HEK293 (cell line): ENCODE measurements at regions not wholly inside any gene's neighbourhood (a gene's known extent, or its start where the extent isn't known, plus 50 kb on each side); places are given as distances from the start of the nearest gene placed in this dataset.

ENCODE experiments used
- CTCF ChIA-PET: fragments of 350-600 bp; formaldehyde crosslinking; extraction: SDS; loops from one replicate; lab custom pipeline; 2021; ENCODE audit warnings: antibody characterized with exemption; lab: Yijun Ruan, JAX
- POLR2A ChIA-PET: fragments of 300-600 bp; formaldehyde crosslinking; extraction: SDS; loops from one replicate; lab custom pipeline; 2020; ENCODE audit warnings: antibody characterized with exemption, inconsistent platforms; lab: Yijun Ruan, JAX
- H3K27ac ChIP-seq: fragments of 200-500 bp; sonication (Bioruptor generic); 2 replicates; pipeline ENCODE4 v1.5.1; 2014; ENCODE audit warnings: low read depth, low read length, control low read depth, inconsistent platforms; ENCODE audit errors: extremely low read depth
- H3K36me3 ChIP-seq, 2 experiments: fragments of 200-500 bp in 1 of 2; sonication (Bioruptor generic) in 1 of 2; 1 replicate in 1 of 2; 2 replicates in 1 of 2; pipeline ENCODE4 v1.5.1; 2014 to 2017; ENCODE audit warnings: inconsistent platforms in 2 of 2, low read length in 2 of 2; ENCODE audit not compliant: control insufficient read depth in 2 of 2, insufficient read depth in 1 of 2
- H3K4me1 ChIP-seq: fragments of 200-500 bp; sonication (Bioruptor generic); 2 replicates; pipeline ENCODE4 v1.5.1; 2014; ENCODE audit warnings: mild to moderate bottlenecking, low read length, inconsistent platforms; ENCODE audit not compliant: control insufficient read depth, insufficient read depth
- H3K4me3 ChIP-seq: 2 replicates; pipeline ENCODE4 v1.5.1; 2011; ENCODE audit warnings: low read depth, mild to moderate bottlenecking, control low read depth, low read length, moderate library complexity
- H3K9me3 ChIP-seq: fragments of 200-500 bp; sonication (Bioruptor generic); 2 replicates; pipeline ENCODE4 v1.5.1; 2014; ENCODE audit warnings: low read depth, low read length, inconsistent platforms; ENCODE audit not compliant: control insufficient read depth, insufficient read depth
- GLI4 ChIP-seq: fragments of 450-650 bp; formaldehyde crosslinking; IDR thresholded peaks from 2 replicates; pipeline ENCODE4 v1.5.1; 2016; ENCODE audit warnings: missing biosample characterization, missing genetic modification characterization
- SALL2 ChIP-seq: fragments of 450-650 bp; formaldehyde crosslinking; IDR thresholded peaks from 2 replicates; pipeline ENCODE4 v1.5.0; 2017; ENCODE audit warnings: missing biosample characterization, mild to moderate bottlenecking, missing genetic modification characterization, borderline replicate concordance
- ZBTB21 ChIP-seq: fragments of 450-650 bp; formaldehyde crosslinking; IDR thresholded peaks from 2 replicates; pipeline ENCODE4 v1.5.1; 2017; ENCODE audit warnings: missing biosample characterization, missing genetic modification characterization
- ZFHX2 ChIP-seq: fragments of 450-650 bp; formaldehyde crosslinking; conservative IDR thresholded peaks from 2 replicates; pipeline ENCODE4 v1.5.1; 2016; ENCODE audit warnings: missing biosample characterization, missing genetic modification characterization
- ZFP69B ChIP-seq: fragments of 450-650 bp; formaldehyde crosslinking; IDR thresholded peaks from 2 replicates; pipeline ENCODE4 v1.5.1; 2016; ENCODE audit warnings: missing biosample characterization, missing genetic modification characterization
- ZNF169 ChIP-seq: fragments of 450-650 bp; formaldehyde crosslinking; IDR thresholded peaks from 2 replicates; pipeline ENCODE4 v1.5.1; 2016; ENCODE audit warnings: missing biosample characterization, missing genetic modification characterization
- ZNF175 ChIP-seq: fragments of 450-650 bp; formaldehyde crosslinking; IDR thresholded peaks from 2 replicates; pipeline ENCODE4 v1.5.1; 2016; ENCODE audit warnings: missing biosample characterization, missing genetic modification characterization
- ZNF561 ChIP-seq: fragments of 450-650 bp; IDR thresholded peaks from 2 replicates; pipeline ENCODE4 v1.5.1; 2018; ENCODE audit warnings: missing biosample characterization, missing genetic modification characterization, borderline replicate concordance
- ZNF585B ChIP-seq: fragments of 450-650 bp; formaldehyde crosslinking; IDR thresholded peaks from 2 replicates; pipeline ENCODE4 v1.5.1; 2016; ENCODE audit warnings: missing biosample characterization, missing genetic modification characterization
- ZNF629 ChIP-seq: fragments of 450-650 bp; formaldehyde crosslinking; IDR thresholded peaks from 2 replicates; pipeline ENCODE4 v1.5.1; 2017; ENCODE audit warnings: missing biosample characterization, missing genetic modification characterization
- ZNF658 ChIP-seq: fragments of 450-650 bp; formaldehyde crosslinking; IDR thresholded peaks from 2 replicates; pipeline ENCODE4; 2016; ENCODE audit warnings: missing biosample characterization, missing genetic modification characterization
- ZNF677 ChIP-seq: fragments of 450-650 bp; IDR thresholded peaks from 2 replicates; pipeline ENCODE4 v1.5.0; 2018; ENCODE audit warnings: missing biosample characterization, mild to moderate bottlenecking, missing genetic modification characterization, moderate library complexity
- ZNF785 ChIP-seq: fragments of 450-650 bp; formaldehyde crosslinking; IDR thresholded peaks from 2 replicates; pipeline ENCODE4 v1.5.1; 2016; ENCODE audit warnings: missing biosample characterization, missing genetic modification characterization
- ZNF830 ChIP-seq: fragments of 450-650 bp; IDR thresholded peaks from 2 replicates; pipeline ENCODE4 v1.5.0; 2018; ENCODE audit warnings: missing biosample characterization, missing genetic modification characterization, low read depth, mild to moderate bottlenecking, moderate library complexity
- TF ChIP-seq, protein P1 (sequence below): fragments of 450-650 bp; formaldehyde crosslinking; IDR thresholded peaks from 2 replicates; pipeline ENCODE4 v1.5.1; 2017; ENCODE audit warnings: missing biosample characterization, missing genetic modification characterization
- TF ChIP-seq, protein P2 (sequence below): fragments of 450-650 bp; formaldehyde crosslinking; IDR thresholded peaks from 2 replicates; pipeline ENCODE4 v1.5.1; 2016; ENCODE audit warnings: missing biosample characterization, missing genetic modification characterization
- TF ChIP-seq, protein P3 (sequence below): fragments of 450-650 bp; formaldehyde crosslinking; IDR thresholded peaks from 2 replicates; pipeline ENCODE4 v1.5.1; 2016; ENCODE audit warnings: missing biosample characterization, missing genetic modification characterization

DNA sequence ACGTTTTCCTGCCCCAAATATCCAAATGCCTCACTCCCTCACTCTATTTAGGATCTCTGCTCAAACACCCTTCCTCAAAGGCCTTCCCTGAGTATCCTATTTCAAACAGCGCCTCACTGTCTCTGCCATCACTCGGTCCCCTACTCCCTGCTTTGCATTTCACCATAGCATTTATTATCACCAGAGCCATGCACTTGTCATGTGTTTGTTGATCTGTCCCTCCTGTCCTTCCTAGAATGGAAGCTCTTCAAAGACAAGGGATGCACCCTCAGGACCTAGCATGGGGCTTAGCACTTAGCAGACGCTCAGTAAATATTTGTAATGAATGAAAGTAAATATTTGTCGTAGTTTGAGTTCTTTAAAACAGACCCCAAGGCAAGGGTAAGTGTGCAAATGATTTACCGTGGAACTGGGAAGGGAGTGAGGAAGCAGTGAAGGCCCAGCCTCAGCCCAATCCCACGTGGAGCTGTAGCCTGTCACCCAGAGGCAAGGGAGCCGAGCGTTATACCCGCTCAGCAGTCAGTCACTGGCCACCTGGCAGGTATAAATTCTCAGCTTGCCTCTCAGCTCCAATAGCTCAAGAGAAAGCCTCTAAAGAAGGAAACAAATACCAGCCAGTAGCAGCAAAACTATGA, 97.7 kb upstream of the KIF2A start:
- H3K36me3 ChIP-seq, result no peaks in the 10 kb centered on the region
- CTCF ChIA-PET, result interaction anchor here (0.6 kb wide), 1 partner anchor 71 kb away, joined by 3 read pairs; no protein-coding TSS in a partner anchor
- H3K4me3 ChIP-seq, result no peak overlapping the region
- POLR2A ChIA-PET, result no interaction called here
- TF ChIP-seq ZNF585B (tag by site-specific recombination), result no peak
- no peak for TF ChIP-seq ZNF830 (tag by site-specific recombination)
- no peak for TF ChIP-seq ZNF785 (tag by site-specific recombination)
- no peak for TF ChIP-seq ZFHX2
- TF ChIP-seq, protein P1, sequence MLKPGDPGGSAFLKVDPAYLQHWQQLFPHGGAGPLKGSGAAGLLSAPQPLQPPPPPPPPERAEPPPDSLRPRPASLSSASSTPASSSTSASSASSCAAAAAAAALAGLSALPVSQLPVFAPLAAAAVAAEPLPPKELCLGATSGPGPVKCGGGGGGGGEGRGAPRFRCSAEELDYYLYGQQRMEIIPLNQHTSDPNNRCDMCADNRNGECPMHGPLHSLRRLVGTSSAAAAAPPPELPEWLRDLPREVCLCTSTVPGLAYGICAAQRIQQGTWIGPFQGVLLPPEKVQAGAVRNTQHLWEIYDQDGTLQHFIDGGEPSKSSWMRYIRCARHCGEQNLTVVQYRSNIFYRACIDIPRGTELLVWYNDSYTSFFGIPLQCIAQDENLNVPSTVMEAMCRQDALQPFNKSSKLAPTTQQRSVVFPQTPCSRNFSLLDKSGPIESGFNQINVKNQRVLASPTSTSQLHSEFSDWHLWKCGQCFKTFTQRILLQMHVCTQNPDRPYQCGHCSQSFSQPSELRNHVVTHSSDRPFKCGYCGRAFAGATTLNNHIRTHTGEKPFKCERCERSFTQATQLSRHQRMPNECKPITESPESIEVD (tag by site-specific recombination), result no peak
- TF ChIP-seq, protein P2, sequence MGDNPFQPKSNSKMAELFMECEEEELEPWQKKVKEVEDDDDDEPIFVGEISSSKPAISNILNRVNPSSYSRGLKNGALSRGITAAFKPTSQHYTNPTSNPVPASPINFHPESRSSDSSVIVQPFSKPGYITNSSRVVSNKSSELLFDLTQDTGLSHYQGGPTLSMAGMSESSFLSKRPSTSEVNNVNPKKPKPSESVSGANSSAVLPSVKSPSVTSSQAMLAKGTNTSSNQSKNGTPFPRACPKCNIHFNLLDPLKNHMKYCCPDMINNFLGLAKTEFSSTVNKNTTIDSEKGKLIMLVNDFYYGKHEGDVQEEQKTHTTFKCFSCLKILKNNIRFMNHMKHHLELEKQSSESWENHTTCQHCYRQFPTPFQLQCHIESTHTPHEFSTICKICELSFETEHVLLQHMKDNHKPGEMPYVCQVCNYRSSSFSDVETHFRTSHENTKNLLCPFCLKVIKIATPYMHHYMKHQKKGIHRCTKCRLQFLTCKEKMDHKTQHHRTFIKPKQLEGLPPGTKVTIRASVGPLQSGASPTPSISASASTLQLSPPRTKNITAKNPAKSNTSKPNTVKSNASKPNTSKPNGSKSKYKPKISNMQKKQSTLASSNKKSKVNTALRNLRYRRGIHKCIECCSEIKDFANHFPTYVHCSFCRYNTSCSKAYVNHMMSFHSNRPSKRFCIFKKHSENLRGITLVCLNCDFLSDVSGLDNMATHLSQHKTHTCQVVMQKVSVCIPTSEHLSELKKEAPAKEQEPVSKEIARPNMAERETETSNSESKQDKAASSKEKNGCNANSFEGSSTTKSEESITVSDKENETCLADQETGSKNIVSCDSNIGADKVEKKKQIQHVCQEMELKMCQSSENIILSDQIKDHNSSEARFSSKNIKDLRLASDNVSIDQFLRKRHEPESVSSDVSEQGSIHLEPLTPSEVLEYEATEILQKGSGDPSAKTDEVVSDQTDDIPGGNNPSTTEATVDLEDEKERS (tag by site-specific recombination), result no peak
- no peak for TF ChIP-seq ZNF629 (tag by site-specific recombination)
- no peak for TF ChIP-seq ZBTB21 (tag by site-specific recombination)
- no peak for TF ChIP-seq ZNF169 (tag by site-specific recombination)
- TF ChIP-seq ZNF658, result no peak
- no peak for TF ChIP-seq ZNF677 (tag by site-specific recombination)
- TF ChIP-seq ZNF561 (tag by site-specific recombination), result no peak
- no peak for TF ChIP-seq GLI4 (tag by site-specific recombination)
- no peak for TF ChIP-seq ZNF175 (tag by site-specific recombination)
- no peak for TF ChIP-seq ZFP69B
- TF ChIP-seq, all 188 proteins: peak for 0
- H3K9me3 ChIP-seq, result no peaks in the 10 kb centered on the region
- no peaks in the 10 kb centered on the region for H3K4me1 ChIP-seq
- H3K27ac ChIP-seq, result no peak overlapping the region

DNA sequence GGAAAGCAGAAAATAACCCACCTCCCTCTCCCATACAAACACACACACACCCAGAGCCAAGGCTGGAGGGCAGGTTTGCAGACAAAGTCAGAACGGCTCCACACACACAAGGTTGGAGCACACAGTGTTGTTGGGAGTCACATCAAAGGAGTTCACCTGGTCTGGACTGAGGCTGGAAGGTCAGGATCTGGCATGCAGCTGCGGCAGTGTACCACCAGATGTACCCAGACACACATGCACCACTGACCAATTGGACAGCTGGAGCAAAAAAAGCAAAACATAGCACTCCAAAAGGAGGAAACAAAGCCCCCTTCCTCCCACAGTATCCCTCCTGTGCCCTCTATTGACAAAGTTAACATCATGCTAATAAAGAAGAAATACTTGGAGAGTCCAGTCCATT, 94.6 kb upstream of the KIF2A start:
- CTCF ChIA-PET, result no interaction called here
- H3K27ac ChIP-seq, result no peak overlapping the region
- H3K36me3 ChIP-seq, result no peaks in the 10 kb centered on the region
- no peaks in the 10 kb centered on the region for H3K4me1 ChIP-seq
- TF ChIP-seq, protein P3, sequence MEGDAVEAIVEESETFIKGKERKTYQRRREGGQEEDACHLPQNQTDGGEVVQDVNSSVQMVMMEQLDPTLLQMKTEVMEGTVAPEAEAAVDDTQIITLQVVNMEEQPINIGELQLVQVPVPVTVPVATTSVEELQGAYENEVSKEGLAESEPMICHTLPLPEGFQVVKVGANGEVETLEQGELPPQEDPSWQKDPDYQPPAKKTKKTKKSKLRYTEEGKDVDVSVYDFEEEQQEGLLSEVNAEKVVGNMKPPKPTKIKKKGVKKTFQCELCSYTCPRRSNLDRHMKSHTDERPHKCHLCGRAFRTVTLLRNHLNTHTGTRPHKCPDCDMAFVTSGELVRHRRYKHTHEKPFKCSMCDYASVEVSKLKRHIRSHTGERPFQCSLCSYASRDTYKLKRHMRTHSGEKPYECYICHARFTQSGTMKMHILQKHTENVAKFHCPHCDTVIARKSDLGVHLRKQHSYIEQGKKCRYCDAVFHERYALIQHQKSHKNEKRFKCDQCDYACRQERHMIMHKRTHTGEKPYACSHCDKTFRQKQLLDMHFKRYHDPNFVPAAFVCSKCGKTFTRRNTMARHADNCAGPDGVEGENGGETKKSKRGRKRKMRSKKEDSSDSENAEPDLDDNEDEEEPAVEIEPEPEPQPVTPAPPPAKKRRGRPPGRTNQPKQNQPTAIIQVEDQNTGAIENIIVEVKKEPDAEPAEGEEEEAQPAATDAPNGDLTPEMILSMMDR, result no peak
- no peak for TF ChIP-seq SALL2
- H3K4me3 ChIP-seq, result no peak overlapping the region
- no peaks in the 10 kb centered on the region for H3K9me3 ChIP-seq
- POLR2A ChIA-PET, result no interaction called here
